NOMO-1 treated with dmso at 0.1 percent for 144 hours (cell line): ENCODE measurements at regions not wholly inside any gene's neighbourhood (a gene's known extent, or its start where the extent isn't known, plus 50 kb on each side); places are given as distances from the start of the nearest gene placed in this dataset.
"Not testable (repeated sequence)": the region's sequence is repeated elsewhere in the genome, so short reads cannot be mapped to it uniquely, and the experiment has no call there.

Experiments used
- DNase-seq: peaks from one replicate; lab custom pipeline; 2025; ENCODE audit not compliant: unreplicated experiment; lab: John Stamatoyannopoulos, UW

DNA sequence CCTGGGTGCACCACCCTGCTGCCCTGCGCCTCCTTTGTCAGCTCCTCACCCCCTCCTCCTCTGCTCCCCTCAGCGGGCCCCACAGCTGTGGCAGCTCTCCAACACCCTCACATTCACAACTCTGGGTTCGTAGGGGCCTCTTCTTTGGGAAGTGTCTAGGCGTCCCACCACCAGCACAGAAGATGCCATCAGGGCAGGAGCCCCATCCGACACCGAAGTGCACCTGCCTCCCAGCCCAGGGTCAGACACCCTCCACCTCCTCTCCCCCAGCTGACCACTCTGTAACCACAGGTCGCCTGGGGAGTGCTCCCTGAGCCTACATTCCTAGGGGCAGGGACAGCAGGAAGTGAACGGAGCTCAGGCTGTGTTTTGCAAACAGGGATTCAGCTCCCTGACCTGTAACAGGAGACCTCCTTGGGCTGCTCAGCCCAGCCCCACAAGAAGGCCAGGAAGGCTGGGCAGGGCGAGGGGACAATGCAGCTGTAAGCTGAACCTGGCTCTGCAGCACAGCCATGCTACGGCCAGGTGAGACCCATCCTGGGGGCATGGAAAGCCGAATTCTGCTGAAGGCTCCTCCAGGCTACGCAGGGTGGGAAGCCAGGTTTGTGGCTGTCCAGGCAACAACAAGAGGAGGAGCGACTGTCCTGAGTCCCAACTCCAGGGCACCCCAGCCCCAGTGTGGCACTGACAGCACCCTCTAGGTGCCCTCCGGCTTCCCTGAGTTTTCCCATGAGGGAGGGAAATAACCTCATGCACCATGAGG is 269.0 kb downstream of the GOLGA6L6 start:
- DNase-seq: no peak

DNA sequence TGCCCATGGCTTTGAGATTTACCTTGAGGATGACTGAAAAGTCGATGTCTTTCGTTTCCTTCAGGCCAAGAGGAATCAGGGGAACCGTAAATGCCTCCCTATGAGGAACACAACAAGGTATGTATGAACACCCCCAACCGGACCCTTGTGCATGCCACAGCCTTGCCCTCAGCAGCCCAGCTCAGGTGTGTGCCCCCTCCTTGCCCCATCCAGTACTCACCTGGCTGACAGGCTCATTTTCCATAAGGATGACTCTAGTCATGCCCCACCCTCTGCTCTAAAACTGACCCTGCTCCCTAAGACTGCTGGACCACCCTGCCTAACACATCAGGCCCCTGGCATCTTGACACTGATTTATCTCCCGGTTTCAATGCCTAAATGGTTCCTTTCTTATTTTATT is 270.0 kb downstream of the GOLGA6L6 start:
- no peak for DNase-seq

GRCh38 chr15:20269956-20270355 is 271.6 kb downstream of the GOLGA6L6 start:
- DNase-seq: not testable (repeated sequence)

- DNase-seq: not testable (repeated sequence)
These were observed 273.6 kb downstream of the GOLGA6L6 start for GRCh38 chr15:20267996-20268395.

- not testable (repeated sequence) for DNase-seq
These were observed 274.4 kb downstream of the GOLGA6L6 start for GRCh38 chr15:20267051-20267730.

- DNase-seq: not testable (repeated sequence)
These were observed 275.9 kb downstream of the GOLGA6L6 start for GRCh38 chr15:20265710-20266109.

DNA sequence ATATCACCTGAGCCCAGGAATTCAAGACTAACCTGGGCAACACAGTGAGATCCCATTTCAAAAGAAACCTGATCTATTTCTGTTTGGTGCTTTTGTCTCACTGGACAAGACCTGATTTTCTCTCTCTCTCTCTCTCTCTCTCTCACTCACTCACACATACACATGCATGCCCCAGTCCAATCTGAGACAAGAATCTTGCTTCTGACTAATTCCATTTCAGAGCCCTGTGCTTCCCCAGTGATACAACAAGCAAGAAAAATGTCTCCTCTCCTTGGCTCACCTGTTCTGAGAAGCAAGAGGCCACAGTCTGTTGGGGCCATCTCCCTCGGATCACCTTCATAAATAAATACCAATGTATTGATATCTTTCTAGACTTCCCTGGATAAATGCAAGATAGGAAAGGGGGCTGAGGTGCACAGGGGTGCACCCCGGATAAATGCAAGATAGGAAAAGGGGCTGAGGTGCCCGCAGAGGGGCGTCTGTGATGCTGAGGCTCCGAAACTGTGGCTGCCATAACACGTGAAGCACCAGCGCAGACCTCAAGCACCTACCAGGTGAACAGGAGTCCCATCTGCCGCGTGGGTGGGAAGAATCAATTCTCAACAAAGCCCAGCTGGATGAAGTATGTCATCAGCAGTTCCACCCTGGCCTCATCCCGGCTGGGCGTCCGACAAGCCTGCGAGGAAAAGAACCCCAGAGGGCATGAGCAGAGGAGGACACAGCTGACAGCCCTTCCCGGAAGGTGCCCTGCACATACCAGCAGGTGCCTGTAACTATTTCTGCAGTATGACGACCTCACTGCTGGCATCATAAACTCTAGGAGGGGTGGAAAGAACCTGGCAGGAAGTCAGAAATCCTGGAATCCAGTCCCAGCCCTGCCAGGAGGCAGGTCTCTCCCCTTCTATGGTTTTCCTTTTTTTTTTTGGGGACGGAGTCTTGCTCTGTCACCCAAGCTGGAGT is 280.0 kb downstream of the GOLGA6L6 start:
- DNase-seq: not testable (repeated sequence)

GRCh38 chr15:20260650-20261049 is 280.9 kb downstream of the GOLGA6L6 start:
- DNase-seq: not testable (repeated sequence)

DNA sequence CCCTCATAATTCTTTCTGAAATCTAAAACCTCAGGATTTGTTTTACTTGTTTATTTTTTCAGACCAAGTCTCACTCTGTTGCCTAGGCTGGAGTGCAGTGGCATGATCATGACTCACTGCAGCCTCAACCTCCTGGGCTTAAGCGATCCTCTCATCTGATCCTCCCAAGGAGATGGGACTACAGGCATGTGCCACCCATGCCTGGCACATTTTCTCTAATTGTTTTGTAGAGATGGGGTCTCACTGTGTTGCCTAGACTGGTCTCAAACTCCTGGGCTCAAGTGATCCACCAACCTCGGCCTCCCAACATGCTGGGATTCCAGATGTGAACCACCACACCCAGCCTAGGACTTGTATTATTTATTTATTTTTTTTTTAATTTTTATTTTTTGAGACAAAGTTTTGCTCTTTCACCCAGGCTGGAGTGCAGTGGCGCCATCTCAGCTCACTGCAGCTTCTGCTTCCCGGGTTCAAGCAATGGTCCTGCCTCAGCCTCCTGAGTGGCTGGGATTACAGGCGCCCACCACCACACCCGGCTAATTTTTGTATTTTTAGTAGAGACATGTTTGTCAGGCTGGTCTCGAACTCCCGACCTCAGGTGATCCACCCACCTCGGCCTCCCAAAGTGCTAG is 281.9 kb downstream of the GOLGA6L6 start:
- not testable (repeated sequence) for DNase-seq

GRCh38 chr15:20256394-20256793 is 285.2 kb downstream of the GOLGA6L6 start:
- not testable (repeated sequence) for DNase-seq

DNA sequence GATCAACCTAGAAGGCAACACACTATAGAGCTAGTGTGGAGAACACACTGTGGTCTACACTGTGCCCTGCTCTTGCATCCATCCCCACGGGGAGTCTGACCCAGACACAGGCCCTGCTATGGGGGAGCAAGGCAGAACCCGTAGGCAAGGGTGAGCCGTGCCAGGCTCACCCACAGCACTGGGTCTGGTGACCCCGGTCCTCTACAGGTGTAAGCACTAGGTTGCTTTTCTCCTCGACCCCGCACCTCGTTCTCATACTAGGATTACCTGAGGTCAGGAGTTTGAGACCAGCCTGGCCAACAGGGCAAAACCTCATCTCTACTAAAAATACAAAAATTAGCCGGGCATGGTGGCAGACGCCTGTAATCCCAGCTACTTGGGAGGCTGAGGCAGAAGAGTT is 286.0 kb downstream of the GOLGA6L6 start:
- not testable (repeated sequence) for DNase-seq

GRCh38 chr15:20253047-20253615 is 288.5 kb downstream of the GOLGA6L6 start:
- not testable (repeated sequence) for DNase-seq

- not testable (repeated sequence) for DNase-seq
These were observed 289.6 kb downstream of the GOLGA6L6 start for GRCh38 chr15:20252040-20252439.

DNA sequence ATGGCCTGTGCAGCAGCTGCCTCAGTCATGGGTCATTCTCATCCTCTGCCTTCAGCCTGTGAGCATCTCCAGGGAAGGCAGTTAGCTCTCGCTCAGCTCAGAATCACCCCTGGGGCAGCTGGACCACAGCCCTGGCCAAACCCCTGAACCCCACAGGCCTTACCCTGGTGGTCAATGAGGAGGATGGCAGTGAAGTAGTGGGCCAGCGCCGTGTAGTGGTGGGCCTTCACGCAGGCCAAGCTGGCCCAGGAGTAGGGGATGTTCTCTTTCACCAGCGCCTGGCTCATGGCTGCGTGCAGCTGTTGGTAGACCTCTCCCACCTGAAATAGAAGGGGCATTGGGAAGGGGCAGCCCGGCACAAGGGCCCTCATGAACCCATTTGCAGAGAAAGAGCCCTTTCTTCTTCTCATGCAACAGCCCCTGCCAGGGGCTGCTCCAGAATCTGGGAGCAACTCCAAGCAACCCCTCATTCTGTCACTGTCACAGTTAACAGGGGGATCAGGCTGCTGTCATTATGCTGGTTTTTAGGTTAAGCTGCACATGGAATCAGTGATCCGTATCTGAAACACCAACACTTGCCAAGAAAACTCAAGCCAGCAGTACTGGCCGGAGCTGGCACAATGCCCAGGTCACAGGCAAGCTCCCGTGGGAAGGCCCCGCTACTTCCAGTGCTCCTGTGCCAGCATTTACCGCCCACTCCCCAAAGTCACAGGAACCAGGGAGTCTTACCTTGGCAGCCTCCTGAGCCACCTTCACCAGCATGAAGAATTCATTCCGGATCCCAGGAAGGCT is 290.2 kb downstream of the GOLGA6L6 start:
- DNase-seq: not testable (repeated sequence)

GRCh38 chr15:20250206-20250605 is 291.4 kb downstream of the GOLGA6L6 start:
- DNase-seq: not testable (repeated sequence)

- not testable (repeated sequence) for DNase-seq
These were observed 292.0 kb downstream of the GOLGA6L6 start for GRCh38 chr15:20249677-20249970.

- not testable (repeated sequence) for DNase-seq
These were observed 293.2 kb downstream of the GOLGA6L6 start for GRCh38 chr15:20248434-20248833.

GRCh38 chr15:20247137-20247536 is 294.5 kb downstream of the GOLGA6L6 start:
- DNase-seq: not testable (repeated sequence)

- not testable (repeated sequence) for DNase-seq
These were observed 295.0 kb downstream of the GOLGA6L6 start for GRCh38 chr15:20246624-20247023.

DNA sequence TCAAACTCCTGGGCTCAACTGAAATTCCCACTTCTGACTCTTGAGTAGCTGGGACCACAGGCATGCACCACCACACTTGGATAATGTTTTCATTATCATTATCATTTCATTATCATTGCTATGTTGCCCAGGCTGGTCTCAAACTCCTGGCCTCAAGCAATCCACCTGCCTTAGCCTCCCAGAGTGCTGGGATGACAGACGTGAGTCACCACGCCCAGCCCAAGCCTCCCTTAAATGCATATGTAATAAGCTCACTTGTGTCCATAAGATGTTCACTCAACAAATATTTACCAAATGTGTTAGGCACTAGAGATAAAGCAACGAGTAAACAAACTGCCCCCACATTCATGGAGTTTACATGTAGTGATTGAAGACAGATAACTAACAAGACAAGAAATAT is 295.7 kb downstream of the GOLGA6L6 start:
- DNase-seq: not testable (repeated sequence)
